Type B pancreatic cell (in vitro differentiated cells): ENCODE measurements at regions not wholly inside any gene's neighbourhood (a gene's known extent, or its start where the extent isn't known, plus 50 kb on each side); places are given as distances from the start of the nearest gene placed in this dataset.

Experiments
- DNase-seq: peaks from one replicate; pipeline ENCODE4 v3.0.0; 2021; ENCODE audit warnings: mixed read lengths; ENCODE audit not compliant: unreplicated experiment; ENCODE audit errors: extremely low spot score
- H3K27ac Mint-ChIP-seq: 2 replicates; pipeline ENCODE4 v1.8.0; 2021; ENCODE audit warnings: mild to moderate bottlenecking, mixed read lengths
- H3K27me3 Mint-ChIP-seq: 2 replicates; pipeline ENCODE4 v1.8.0; 2021; ENCODE audit warnings: mixed read lengths
- H3K36me3 Mint-ChIP-seq: 2 replicates; pipeline ENCODE4 v1.8.0; 2021; ENCODE audit warnings: mixed read lengths
- H3K4me1 Mint-ChIP-seq: one replicate; pipeline ENCODE4 v1.8.0; 2021; ENCODE audit warnings: mixed read lengths; ENCODE audit not compliant: unreplicated experiment
- H3K4me3 Mint-ChIP-seq: 2 replicates; pipeline ENCODE4 v1.8.0; 2021; ENCODE audit warnings: mild to moderate bottlenecking, mixed read lengths
- H3K9me3 Mint-ChIP-seq: 2 replicates; pipeline ENCODE4 v1.8.0; 2021; ENCODE audit warnings: mixed read lengths
- TF ChIP-seq, protein P1 (sequence below): fragments of 200-600 bp; sonication (generic); conservative IDR thresholded peaks from 2 replicates; pipeline ENCODE4 v1.5.0; 2021; ENCODE audit warnings: antibody characterized with exemption, mild to moderate bottlenecking

DNA sequence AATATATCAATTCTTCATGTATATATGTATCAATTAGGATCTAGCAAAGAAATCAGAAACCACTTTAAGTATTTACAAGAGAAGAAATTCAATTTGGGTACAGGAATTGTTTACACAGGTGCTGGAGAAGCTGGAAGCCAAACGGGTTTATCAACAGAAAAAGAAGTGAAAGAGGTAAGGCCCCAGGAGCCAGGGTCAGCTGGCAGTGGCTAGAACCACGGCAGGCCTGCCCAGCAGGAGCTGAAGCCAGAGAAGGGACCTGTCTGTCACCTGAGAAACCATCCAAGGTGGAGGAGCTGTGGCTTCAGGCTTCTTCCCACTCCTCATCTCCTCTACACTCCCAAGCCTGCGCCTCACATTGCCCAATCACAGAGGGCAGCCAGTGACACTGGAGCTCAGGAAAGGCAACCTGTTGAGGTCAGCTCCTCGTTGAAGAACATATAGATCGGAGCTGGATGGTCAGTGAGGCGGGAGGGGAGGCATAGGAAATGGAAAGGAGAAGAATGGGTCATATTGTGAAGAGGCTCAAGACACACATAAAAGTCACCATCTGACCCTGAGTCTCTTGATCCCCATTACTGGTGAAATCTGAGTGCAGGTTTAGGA is 182.6 kb downstream of the REEP3 start:
- Mint-ChIP-seq H3K36me3 (no peaks in the 10 kb centered on the region), H3K9me3 (peaks cover 4% of the 10 kb centered on the region), H3K4me3 (no peak overlapping the region), H3K27ac (no peak overlapping the region), H3K27me3 (no peaks in the 10 kb centered on the region), H3K4me1 (peaks cover 30% of the 10 kb centered on the region)
- TF ChIP-seq, protein P1, sequence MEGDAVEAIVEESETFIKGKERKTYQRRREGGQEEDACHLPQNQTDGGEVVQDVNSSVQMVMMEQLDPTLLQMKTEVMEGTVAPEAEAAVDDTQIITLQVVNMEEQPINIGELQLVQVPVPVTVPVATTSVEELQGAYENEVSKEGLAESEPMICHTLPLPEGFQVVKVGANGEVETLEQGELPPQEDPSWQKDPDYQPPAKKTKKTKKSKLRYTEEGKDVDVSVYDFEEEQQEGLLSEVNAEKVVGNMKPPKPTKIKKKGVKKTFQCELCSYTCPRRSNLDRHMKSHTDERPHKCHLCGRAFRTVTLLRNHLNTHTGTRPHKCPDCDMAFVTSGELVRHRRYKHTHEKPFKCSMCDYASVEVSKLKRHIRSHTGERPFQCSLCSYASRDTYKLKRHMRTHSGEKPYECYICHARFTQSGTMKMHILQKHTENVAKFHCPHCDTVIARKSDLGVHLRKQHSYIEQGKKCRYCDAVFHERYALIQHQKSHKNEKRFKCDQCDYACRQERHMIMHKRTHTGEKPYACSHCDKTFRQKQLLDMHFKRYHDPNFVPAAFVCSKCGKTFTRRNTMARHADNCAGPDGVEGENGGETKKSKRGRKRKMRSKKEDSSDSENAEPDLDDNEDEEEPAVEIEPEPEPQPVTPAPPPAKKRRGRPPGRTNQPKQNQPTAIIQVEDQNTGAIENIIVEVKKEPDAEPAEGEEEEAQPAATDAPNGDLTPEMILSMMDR = no peak
- DNase-seq = no peak

DNA sequence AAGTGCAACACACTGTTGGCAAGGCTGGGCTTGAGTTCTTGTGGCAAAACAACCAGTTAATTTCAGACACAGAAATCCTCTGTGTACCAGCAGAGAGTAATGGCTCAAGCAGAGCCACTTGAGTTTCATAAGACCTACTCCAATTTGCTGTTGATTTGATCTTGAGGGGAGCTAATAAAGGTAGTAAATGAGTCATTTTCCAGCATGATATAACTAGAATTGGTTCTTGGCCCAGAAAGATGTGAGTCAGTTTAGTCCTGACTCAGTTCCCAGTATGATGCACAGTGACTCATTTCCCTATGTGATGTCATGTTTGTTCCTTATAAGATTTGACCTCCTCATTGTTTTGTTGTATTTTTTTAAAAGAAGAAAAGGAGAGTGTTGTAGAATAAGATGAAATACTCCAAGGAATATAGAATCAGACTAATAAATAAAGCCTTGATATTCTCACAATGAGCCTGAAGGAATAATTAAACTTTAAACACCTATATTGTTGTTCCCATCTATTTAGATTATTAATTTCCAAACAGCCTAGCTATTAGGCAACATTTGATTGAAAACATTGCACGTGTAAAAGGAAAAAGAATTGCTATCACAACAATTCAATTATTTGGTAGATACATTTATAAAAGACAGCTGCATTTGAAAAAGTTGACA is 186.2 kb downstream of the REEP3 start:
- no peaks in the 10 kb centered on the region for H3K36me3 Mint-ChIP-seq

DNA sequence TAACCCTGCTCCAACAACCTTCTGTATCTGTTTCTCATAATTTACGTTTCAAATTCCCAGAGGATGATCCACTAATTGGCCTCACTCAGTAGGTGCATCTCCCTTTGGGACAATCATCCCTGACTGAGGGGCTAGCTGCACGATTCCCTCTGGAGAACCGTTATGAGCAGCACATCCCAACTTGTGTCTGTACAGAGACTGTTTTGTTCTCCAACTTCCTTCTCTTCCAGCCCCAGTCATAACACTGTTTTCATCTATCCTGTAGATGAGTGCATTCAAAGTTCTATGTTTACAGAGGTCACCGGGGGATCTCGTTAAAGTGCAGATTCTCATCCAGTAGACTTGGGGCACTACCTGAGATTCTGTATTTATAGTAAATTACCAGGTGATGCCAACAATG is 187.2 kb downstream of the REEP3 start:
- Mint-ChIP-seq H3K9me3 (peaks cover 4% of the 10 kb centered on the region), H3K4me1 (peaks cover 27% of the 10 kb centered on the region), H3K27me3 (peaks cover 4% of the 10 kb centered on the region), H3K4me3 (no peak overlapping the region), H3K27ac (no peak overlapping the region), H3K36me3 (no peaks in the 10 kb centered on the region)
- TF ChIP-seq, protein P1 = no peak
- DNase-seq = no peak

More for the DNA sequence above, 186.2 kb downstream of the REEP3 start:
- DNase-seq = no peak
- Mint-ChIP-seq H3K27ac (no peak overlapping the region), H3K27me3 (no peaks in the 10 kb centered on the region), H3K9me3 (peaks cover 4% of the 10 kb centered on the region), H3K4me1 (peaks cover 22% of the 10 kb centered on the region), H3K4me3 (no peak overlapping the region)
- TF ChIP-seq, protein P1 = no peak

DNA sequence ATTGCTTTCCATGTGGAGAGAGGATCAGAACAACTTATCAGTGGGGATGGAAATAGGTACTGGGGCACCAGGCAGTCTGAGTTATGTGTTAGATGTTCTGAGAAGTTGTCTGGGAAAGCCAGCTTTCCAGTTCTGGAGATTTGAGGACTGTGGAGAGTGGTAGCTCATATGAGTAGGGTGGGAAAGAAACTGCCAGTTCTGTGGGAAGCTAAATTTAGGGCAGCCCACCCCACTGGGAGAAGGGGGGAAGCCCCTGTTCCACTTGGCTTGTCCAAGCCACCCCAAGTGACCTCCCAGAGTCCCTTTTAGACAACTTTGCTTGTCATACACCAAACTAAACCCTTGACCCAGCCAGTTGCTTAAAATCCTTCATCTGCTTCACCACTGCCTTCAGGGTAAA is 189.5 kb downstream of the REEP3 start:
- peaks cover 32% of the 10 kb centered on the region for H3K4me1 Mint-ChIP-seq
- H3K9me3 Mint-ChIP-seq = no peaks in the 10 kb centered on the region
- DNase-seq = no peak
- H3K4me3 Mint-ChIP-seq = no peak overlapping the region
- H3K27me3 Mint-ChIP-seq = peaks cover 7% of the 10 kb centered on the region
- no peak overlapping the region for H3K27ac Mint-ChIP-seq
- TF ChIP-seq, protein P1 = no peak
- H3K36me3 Mint-ChIP-seq = no peaks in the 10 kb centered on the region

DNA sequence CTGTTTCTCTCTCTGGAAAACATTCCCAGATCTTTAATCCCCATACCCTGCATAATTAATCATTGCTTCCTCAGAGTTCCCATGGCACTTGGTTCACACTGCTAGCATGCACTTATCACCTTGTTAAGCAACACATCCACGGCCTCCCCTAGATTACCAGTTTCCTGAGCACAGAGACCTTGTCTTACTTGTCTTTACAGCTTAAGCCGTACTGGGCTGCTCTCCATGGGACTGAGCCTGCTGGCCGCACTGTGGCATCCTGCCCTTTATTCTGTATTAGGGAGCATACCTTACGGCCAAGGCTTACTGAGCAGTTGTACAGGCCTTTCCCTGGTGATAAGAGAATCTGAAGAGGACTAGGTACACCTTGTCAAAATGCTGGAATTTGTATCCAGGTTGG is 190.2 kb downstream of the REEP3 start:
- Mint-ChIP-seq H3K27ac (no peak overlapping the region), H3K36me3 (no peaks in the 10 kb centered on the region), H3K9me3 (no peaks in the 10 kb centered on the region), H3K4me3 (no peak overlapping the region), H3K4me1 (peaks cover 37% of the 10 kb centered on the region), H3K27me3 (peaks cover 7% of the 10 kb centered on the region)
- DNase-seq = no peak
- TF ChIP-seq, protein P1 = no peak
